ENCODE measurements at regions not wholly inside any gene's neighbourhood (a gene's known extent, or its start where the extent isn't known, plus 50 kb on each side); places are given as distances from the start of the nearest gene placed in this dataset.

- Histone ChIP-seq H3K9me3 (ENCODE audit: low read length) (no peaks in the 10 kb centered on the region), H3K27ac (ENCODE audit: low read depth, low read length) (no peak overlapping the region), H3K27me3 (ENCODE audit: control insufficient read depth in 1 of 2, insufficient read depth in 2 of 2, low read length in 2 of 2) (no peaks in the 10 kb centered on the region), H3K4me3 (ENCODE audit: low read depth in 1 of 2, low read length in 2 of 2) (no peak overlapping the region), H3K9ac (ENCODE audit: low read length) (no peak overlapping the region), H3K36me3 (ENCODE audit: insufficient read depth, low read length) (no peaks in the 10 kb centered on the region), H3K4me1 (ENCODE audit: insufficient read depth, low read length) (no peaks in the 10 kb centered on the region)
These were observed 490.7 kb upstream of the B3GALT2 start for GRCh38 chr1:193676996-193677549.

GRCh38 chr1:193674292-193674944 is 488.0 kb upstream of the B3GALT2 start:
- no peaks in the 10 kb centered on the region for H3K36me3 ChIP-seq (ENCODE audit: insufficient read depth, low read length)
- H3K27ac ChIP-seq (ENCODE audit: low read depth, low read length): no peak overlapping the region
- no peaks in the 10 kb centered on the region for H3K4me1 ChIP-seq (ENCODE audit: insufficient read depth, low read length)
- H3K9ac ChIP-seq (ENCODE audit: low read length): no peak overlapping the region
- H3K9me3 ChIP-seq (ENCODE audit: low read length): no peaks in the 10 kb centered on the region
- H3K27me3 ChIP-seq (ENCODE audit: control insufficient read depth in 1 of 2, insufficient read depth in 2 of 2, low read length in 2 of 2): no peaks in the 10 kb centered on the region
- H3K4me3 ChIP-seq (ENCODE audit: low read depth in 1 of 2, low read length in 2 of 2): no peak overlapping the region

GRCh38 chr1:193666485-193667083 is 480.2 kb upstream of the B3GALT2 start:
- Histone ChIP-seq H3K4me1 (ENCODE audit: insufficient read depth, low read length) (no peaks in the 10 kb centered on the region), H3K27ac (ENCODE audit: low read depth, low read length) (no peak overlapping the region), H3K4me3 (ENCODE audit: low read depth in 1 of 2, low read length in 2 of 2) (no peak overlapping the region), H3K9me3 (ENCODE audit: low read length) (no peaks in the 10 kb centered on the region), H3K9ac (ENCODE audit: low read length) (no peak overlapping the region), H3K36me3 (ENCODE audit: insufficient read depth, low read length) (no peaks in the 10 kb centered on the region), H3K27me3 (ENCODE audit: control insufficient read depth in 1 of 2, insufficient read depth in 2 of 2, low read length in 2 of 2) (no peaks in the 10 kb centered on the region)

GRCh38 chr1:193663965-193664364 is 477.6 kb upstream of the B3GALT2 start:
- H3K36me3 ChIP-seq (ENCODE audit: insufficient read depth, low read length): no peaks in the 10 kb centered on the region

GRCh38 chr1:193662030-193662429 is 475.6 kb upstream of the B3GALT2 start:
- Histone ChIP-seq H3K4me3 (ENCODE audit: low read depth in 1 of 2, low read length in 2 of 2) (no peak overlapping the region), H3K27ac (ENCODE audit: low read depth, low read length) (no peak overlapping the region), H3K4me1 (ENCODE audit: insufficient read depth, low read length) (peaks cover 11% of the 10 kb centered on the region), H3K36me3 (ENCODE audit: insufficient read depth, low read length) (no peaks in the 10 kb centered on the region), H3K9me3 (ENCODE audit: low read length) (no peaks in the 10 kb centered on the region), H3K9ac (ENCODE audit: low read length) (no peak overlapping the region), H3K27me3 (ENCODE audit: control insufficient read depth in 1 of 2, insufficient read depth in 2 of 2, low read length in 2 of 2) (no peaks in the 10 kb centered on the region)

More at GRCh38 chr1:193663965-193664364, 477.6 kb upstream of the B3GALT2 start:
- no peak overlapping the region for H3K9ac ChIP-seq (ENCODE audit: low read length)
- no peaks in the 10 kb centered on the region for H3K9me3 ChIP-seq (ENCODE audit: low read length)
- H3K4me1 ChIP-seq (ENCODE audit: insufficient read depth, low read length): peaks cover under 1% of the 10 kb centered on the region
- no peak overlapping the region for H3K27ac ChIP-seq (ENCODE audit: low read depth, low read length)
- H3K27me3 ChIP-seq (ENCODE audit: control insufficient read depth in 1 of 2, insufficient read depth in 2 of 2, low read length in 2 of 2): no peaks in the 10 kb centered on the region
- no peak overlapping the region for H3K4me3 ChIP-seq (ENCODE audit: low read depth in 1 of 2, low read length in 2 of 2)

- H3K27me3 ChIP-seq (ENCODE audit: control insufficient read depth in 1 of 2, insufficient read depth in 2 of 2, low read length in 2 of 2): no peaks in the 10 kb centered on the region
These were observed 475.0 kb upstream of the B3GALT2 start for GRCh38 chr1:193661385-193661784.

GRCh38 chr1:193660428-193660827 is 474.0 kb upstream of the B3GALT2 start:
- Histone ChIP-seq H3K9me3 (ENCODE audit: low read length) (no peaks in the 10 kb centered on the region), H3K9ac (ENCODE audit: low read length) (no peak overlapping the region), H3K4me3 (ENCODE audit: low read depth in 1 of 2, low read length in 2 of 2) (no peak overlapping the region), H3K27ac (ENCODE audit: low read depth, low read length) (no peak overlapping the region), H3K4me1 (ENCODE audit: insufficient read depth, low read length) (peaks cover 11% of the 10 kb centered on the region), H3K27me3 (ENCODE audit: control insufficient read depth in 1 of 2, insufficient read depth in 2 of 2, low read length in 2 of 2) (no peaks in the 10 kb centered on the region), H3K36me3 (ENCODE audit: insufficient read depth, low read length) (no peaks in the 10 kb centered on the region)

More at GRCh38 chr1:193661385-193661784, 475.0 kb upstream of the B3GALT2 start:
- H3K9me3 ChIP-seq (ENCODE audit: low read length): no peaks in the 10 kb centered on the region
- H3K4me3 ChIP-seq (ENCODE audit: low read depth in 1 of 2, low read length in 2 of 2): no peak overlapping the region
- H3K36me3 ChIP-seq (ENCODE audit: insufficient read depth, low read length): no peaks in the 10 kb centered on the region
- peaks cover 11% of the 10 kb centered on the region for H3K4me1 ChIP-seq (ENCODE audit: insufficient read depth, low read length)
- H3K27ac ChIP-seq (ENCODE audit: low read depth, low read length): no peak overlapping the region
- H3K9ac ChIP-seq (ENCODE audit: low read length): no peak overlapping the region

GRCh38 chr1:193658691-193659090 is 472.3 kb upstream of the B3GALT2 start:
- H3K27ac ChIP-seq (ENCODE audit: low read depth, low read length): no peak overlapping the region
- H3K4me3 ChIP-seq (ENCODE audit: low read depth in 1 of 2, low read length in 2 of 2): no peak overlapping the region
- no peaks in the 10 kb centered on the region for H3K36me3 ChIP-seq (ENCODE audit: insufficient read depth, low read length)
- H3K9me3 ChIP-seq (ENCODE audit: low read length): no peaks in the 10 kb centered on the region
- no peaks in the 10 kb centered on the region for H3K27me3 ChIP-seq (ENCODE audit: control insufficient read depth in 1 of 2, insufficient read depth in 2 of 2, low read length in 2 of 2)
- peaks cover 11% of the 10 kb centered on the region for H3K4me1 ChIP-seq (ENCODE audit: insufficient read depth, low read length)
- H3K9ac ChIP-seq (ENCODE audit: low read length): no peak overlapping the region

- Histone ChIP-seq H3K4me3 (ENCODE audit: low read depth in 1 of 2, low read length in 2 of 2) (no peak overlapping the region), H3K36me3 (ENCODE audit: insufficient read depth, low read length) (no peaks in the 10 kb centered on the region), H3K27me3 (ENCODE audit: control insufficient read depth in 1 of 2, insufficient read depth in 2 of 2, low read length in 2 of 2) (no peaks in the 10 kb centered on the region), H3K9ac (ENCODE audit: low read length) (no peak overlapping the region), H3K27ac (ENCODE audit: low read depth, low read length) (no peak overlapping the region), H3K9me3 (ENCODE audit: low read length) (no peaks in the 10 kb centered on the region), H3K4me1 (ENCODE audit: insufficient read depth, low read length) (peaks cover 11% of the 10 kb centered on the region)
These were observed 471.7 kb upstream of the B3GALT2 start for GRCh38 chr1:193658081-193658480.

GRCh38 chr1:193657552-193657951 is 471.1 kb upstream of the B3GALT2 start:
- H3K27me3 ChIP-seq (ENCODE audit: control insufficient read depth in 1 of 2, insufficient read depth in 2 of 2, low read length in 2 of 2): no peaks in the 10 kb centered on the region
- no peaks in the 10 kb centered on the region for H3K9me3 ChIP-seq (ENCODE audit: low read length)
- H3K36me3 ChIP-seq (ENCODE audit: insufficient read depth, low read length): no peaks in the 10 kb centered on the region
- peaks cover 11% of the 10 kb centered on the region for H3K4me1 ChIP-seq (ENCODE audit: insufficient read depth, low read length)
- no peak overlapping the region for H3K27ac ChIP-seq (ENCODE audit: low read depth, low read length)
- no peak overlapping the region for H3K4me3 ChIP-seq (ENCODE audit: low read depth in 1 of 2, low read length in 2 of 2)
- H3K9ac ChIP-seq (ENCODE audit: low read length): no peak overlapping the region

GRCh38 chr1:193656841-193657240 is 470.4 kb upstream of the B3GALT2 start:
- no peaks in the 10 kb centered on the region for H3K36me3 ChIP-seq (ENCODE audit: insufficient read depth, low read length)
- H3K9me3 ChIP-seq (ENCODE audit: low read length): no peaks in the 10 kb centered on the region
- H3K9ac ChIP-seq (ENCODE audit: low read length): no peak overlapping the region
- no peak overlapping the region for H3K27ac ChIP-seq (ENCODE audit: low read depth, low read length)
- no peak overlapping the region for H3K4me3 ChIP-seq (ENCODE audit: low read depth in 1 of 2, low read length in 2 of 2)
- peaks cover 11% of the 10 kb centered on the region for H3K4me1 ChIP-seq (ENCODE audit: insufficient read depth, low read length)
- no peaks in the 10 kb centered on the region for H3K27me3 ChIP-seq (ENCODE audit: control insufficient read depth in 1 of 2, insufficient read depth in 2 of 2, low read length in 2 of 2)

All from muscle layer of colon (tissue), 2 donors.